HG03520 (cell line): ENCODE measurements at regions not wholly inside any gene's neighbourhood (a gene's known extent, or its start where the extent isn't known, plus 50 kb on each side); places are given as distances from the start of the nearest gene placed in this dataset.

Experiments
- ATAC-seq: cut with Tn5 transposase; IDR thresholded peaks from one replicate; pipeline ENCODE4 v1.9.1; 2021; ENCODE audit warnings: mild to moderate bottlenecking, moderate library complexity; ENCODE audit not compliant: unreplicated experiment

GRCh38 chr7:21028186-21028585 lies 241.5 kb upstream of the SP8 start:
- no peak for ATAC-seq

DNA sequence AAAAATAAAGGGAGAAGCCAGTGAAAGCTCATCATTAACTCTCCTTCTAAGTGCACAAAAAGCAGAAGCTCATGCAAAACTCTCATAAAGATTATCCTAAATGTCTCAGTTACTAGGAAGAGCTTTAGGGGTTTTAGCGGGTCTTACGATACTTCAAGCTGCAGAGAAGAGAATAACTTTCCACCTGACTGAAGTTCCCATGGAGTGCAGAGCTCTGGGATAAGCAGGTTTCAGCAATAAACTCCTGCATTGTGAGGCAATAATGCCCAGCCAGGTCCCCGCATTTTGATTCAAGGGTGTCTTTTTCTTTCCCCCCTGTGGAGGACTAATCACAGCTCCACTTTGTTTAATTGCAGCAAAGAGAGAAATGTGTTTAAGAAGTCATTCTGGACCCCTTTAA lies 241.9 kb upstream of the SP8 start:
- no peak for ATAC-seq

- ATAC-seq = no peak
Observed at GRCh38 chr7:21029006-21029405, 242.3 kb upstream of the SP8 start.

GRCh38 chr7:21030237-21030871 lies 243.7 kb upstream of the SP8 start:
- ATAC-seq = no peak

DNA sequence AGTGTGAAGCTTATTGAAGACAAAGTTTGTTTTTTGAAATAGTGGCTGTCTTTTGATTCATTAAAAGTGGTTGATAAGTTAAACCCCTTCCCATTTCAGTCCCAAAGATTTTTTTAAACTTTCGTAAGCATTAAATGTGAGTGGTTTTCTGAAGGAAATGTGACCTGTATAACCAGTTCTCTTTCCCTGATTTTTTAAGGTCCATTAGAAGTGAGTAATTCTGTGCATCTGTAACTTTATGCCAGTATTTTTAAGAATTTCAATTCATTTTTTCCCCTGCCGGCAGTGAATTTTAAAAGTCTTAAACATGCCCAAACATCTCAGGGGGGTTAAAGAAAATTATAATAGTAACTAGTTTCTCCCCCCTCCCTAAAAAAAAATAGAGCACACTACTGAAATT lies 254.6 kb upstream of the SP8 start:
- ATAC-seq = no peak

GRCh38 chr7:21041666-21042065 lies 255.0 kb upstream of the SP8 start:
- no peak for ATAC-seq

DNA sequence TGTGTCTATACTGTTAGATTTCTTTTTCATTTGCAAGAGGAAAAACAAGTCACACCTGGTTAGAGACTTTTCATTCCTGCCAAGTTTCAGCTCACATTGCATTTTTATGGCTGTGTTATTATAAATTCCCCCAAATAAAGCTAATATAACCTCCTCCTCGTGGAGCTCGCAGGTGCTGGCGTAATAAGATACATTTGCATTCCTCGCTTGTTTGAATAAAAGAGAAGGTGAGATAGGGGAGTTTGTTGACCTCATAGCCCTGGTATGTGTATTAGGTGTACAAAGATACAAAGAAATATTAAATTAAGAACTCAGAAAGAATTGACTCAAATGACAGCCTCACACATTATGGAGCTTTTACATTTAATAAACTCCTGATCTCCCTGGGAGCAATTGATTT lies 257.7 kb upstream of the SP8 start:
- ATAC-seq = no peak

DNA sequence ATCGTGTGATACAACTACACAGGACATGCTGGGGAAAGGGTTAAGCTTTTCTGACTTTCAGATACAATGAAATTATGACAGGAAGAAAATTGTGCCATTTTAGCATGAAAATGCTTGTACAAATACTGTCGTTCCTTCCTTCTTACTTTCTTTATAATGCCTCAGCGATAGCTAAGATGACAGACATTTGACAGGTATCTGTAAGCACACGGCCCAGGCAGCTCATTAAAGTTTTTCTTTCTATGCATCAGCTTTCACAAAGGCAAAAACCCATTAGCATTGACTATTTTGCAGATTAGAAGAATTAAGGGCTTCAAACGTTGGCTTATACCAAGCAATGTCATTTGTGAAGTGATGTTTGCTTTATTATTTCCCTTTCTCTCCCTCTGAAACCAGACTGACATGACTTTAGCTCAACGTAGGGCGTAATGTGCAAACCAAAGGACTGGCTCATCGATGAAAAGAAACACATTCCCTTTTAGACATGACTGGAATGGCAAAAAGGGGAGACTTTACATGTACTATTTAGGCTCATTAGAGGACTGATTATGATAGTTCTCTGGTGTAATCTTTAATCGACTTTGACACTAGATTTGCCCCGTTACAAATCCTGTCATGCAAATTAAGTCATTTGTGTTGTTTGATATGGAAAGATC lies 258.4 kb upstream of the SP8 start:
- no peak for ATAC-seq

DNA sequence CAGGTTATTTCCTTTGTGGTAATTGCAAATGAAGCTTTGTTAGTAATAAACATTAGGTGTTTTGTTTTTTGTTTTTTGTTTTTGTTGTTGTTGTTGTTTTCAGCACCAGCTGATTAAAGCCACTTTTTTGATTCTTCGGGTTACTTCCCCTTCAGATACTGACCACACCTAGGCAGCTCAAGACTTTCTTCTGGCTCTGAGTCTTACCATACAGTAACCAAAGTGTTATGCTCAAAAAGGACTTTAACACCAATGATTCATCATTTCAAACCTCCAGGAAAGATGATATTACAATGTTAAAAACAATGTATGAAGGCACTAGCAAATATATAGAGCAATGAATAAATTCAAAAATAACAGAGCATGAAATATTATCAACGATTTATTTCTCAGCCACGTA lies 265.2 kb upstream of the SP8 start:
- ATAC-seq = no peak

DNA sequence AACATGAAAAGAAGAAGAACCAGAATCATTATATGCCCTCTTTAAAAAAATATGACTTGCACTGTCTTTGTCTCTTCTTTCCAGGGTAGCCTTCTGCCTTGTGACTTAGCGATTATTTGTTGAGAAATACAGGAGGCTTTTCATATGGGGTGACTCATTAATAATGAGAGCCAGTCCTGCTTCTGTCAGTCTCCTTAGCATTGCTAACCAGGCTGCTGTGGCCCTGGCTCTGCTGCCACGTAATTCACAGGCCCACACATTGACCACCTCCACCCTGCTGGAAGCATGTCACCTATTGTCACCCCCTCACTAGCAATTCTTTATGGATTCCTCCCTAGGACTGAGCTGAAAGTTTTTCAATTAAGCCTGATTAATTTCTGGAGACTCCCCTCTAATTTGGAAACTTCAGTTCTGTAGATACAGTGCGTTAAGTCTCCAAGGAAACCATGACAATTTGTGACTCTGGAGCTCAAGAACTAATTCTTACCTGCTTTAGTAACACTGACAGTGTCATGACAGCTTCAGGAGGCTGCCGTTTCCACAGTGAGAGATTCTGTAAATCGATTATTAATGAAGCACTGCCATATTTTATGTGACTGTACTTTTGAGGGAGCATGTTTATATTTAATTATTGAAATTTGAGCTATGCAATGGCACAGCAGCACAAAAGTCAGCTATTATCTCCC lies 267.9 kb upstream of the SP8 start:
- ATAC-seq = no peak

DNA sequence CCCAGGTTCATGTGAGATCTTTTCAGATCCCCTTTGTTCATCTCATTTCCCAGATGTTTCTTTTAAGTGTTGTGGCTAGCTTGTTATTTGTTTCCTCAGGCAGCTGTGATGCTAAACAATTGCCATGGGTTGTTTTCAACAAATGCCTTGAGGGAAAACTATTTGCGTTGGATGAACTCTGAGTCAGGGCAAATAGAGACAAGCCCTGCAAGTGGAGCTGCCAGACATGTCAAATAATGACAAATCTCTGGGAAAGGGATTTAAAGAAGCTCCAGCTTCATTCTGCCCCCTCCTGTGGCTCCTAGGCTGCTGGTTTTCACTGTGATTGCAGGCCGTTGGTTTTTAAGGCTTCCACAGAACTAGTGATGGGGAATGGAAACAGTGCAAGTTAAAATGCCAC lies 272.4 kb upstream of the SP8 start:
- ATAC-seq = no peak

DNA sequence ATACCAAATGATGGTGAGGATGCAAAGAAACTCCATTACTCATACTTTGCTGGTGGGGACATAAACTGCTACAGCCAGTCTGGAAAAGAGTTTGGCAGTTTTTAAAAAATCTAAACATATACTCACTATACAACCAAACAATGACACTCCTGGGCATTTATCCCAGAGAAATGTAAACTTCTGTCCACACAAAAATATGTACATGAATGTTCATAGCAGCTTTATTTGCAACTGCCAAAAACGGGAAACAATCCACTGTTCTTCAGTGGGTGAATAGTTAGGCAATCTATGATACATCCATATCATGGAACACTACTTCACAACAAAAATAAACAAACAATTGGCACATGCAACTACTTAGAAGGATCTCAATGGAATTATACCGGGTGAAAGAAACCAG lies 276.4 kb upstream of the SP8 start:
- no peak for ATAC-seq

DNA sequence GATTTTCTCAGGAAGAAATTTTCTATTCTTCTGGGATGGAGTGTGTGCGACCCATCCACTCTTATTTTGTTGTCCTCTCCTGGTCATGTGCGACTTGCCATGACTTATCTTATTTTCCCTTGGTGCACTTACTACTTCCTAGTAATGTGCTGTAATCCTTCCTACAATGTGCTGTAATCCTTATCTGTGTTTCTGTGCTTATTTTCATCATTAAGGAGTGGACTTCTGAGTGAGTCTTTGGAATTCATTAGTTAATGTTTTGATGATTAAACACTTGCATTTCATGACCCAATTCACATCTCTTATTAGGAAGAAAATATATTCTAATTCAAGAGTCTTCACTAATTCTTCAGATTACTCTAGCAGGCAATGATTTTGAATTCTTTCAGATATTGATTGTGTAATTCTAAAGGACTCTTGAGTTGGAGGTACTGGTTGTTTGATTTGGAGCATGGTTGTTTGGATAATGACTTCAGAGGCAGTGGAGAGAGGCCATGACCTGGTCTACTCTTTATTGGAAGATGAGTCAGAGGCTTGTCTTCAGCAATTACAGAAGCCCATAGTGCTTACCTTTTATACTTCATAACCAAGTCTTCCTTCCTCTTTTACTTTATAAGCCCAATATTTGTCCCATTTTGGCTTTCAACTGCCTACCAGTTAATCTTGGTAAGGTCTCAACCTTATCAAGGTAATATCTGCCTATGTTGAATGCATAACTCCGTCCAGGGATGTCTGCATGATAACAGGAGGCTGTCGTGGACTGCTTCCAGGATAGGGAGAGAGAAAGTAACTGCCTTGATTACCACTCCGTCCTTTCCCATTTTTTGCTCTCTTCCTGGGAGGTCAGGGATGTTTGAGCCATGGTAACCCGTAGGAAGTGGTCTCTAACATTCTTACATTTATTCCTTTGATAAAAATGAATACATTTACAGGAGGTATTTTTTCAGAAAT lies 278.3 kb upstream of the SP8 start:
- ATAC-seq = no peak

DNA sequence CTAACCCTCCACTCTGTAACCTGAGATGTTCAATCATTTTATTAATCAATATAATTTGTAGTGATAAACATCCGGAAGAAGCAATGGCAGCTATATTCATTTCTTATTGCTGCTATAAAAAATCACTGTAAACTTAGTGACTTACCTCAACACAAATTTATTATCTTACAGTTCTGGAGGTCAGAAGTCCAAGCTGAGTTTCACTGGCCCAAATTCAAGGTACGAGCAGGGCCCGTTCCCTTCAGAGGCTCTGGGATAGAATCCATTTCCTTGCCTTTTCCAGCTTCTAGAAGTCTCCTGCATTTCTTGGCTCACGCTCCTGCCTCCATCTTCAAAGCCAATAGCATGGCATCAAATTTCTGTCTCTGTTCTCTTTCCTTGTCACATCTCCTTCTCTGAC lies 279.5 kb upstream of the SP8 start:
- ATAC-seq = no peak

DNA sequence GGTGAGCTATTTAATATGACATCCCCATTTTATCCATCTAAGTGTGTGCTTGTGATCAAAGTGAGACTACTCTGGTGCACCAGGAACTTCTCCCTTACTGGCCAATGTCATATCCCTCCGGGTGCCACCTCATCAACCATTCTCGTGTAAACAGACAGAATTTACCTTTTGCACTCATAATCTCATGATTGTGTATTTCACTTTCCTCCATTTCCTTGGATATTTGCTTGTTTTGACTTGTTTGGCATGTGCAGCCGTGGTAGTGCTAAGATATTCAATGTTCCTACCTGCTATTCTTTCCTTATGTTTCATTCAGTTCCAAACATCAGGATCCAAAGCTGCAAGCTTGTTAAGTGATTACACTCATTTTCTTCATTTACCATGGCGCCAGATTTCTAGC lies 280.5 kb upstream of the SP8 start:
- ATAC-seq = no peak

DNA sequence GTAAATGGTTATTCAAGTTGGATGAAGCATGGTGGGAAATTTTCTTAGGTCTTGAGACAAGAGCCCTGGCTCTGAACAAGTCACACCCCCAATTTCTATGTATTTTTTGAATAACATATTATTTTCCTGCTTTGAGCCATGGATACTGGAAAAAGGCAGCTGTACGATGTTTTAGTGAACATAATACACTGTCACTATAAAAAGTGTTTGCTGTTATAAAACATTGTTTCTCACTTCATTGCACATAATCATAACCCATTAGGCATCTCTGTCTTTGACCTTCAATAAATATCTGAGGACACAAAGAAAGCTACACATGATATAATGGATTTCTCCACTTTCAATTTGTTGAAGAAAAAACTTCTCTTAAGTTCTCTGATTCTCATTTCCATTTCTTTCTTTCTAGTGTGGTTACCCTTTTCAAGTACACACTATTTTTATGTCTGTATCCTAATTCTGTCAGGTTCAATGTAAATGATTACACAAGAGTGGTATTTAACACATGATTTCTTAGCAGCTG lies 283.9 kb upstream of the SP8 start:
- no peak for ATAC-seq

- peak; percentile 69 for ATAC-seq
Observed at GRCh38 chr7:21071561-21072501, 285.1 kb upstream of the SP8 start.

DNA sequence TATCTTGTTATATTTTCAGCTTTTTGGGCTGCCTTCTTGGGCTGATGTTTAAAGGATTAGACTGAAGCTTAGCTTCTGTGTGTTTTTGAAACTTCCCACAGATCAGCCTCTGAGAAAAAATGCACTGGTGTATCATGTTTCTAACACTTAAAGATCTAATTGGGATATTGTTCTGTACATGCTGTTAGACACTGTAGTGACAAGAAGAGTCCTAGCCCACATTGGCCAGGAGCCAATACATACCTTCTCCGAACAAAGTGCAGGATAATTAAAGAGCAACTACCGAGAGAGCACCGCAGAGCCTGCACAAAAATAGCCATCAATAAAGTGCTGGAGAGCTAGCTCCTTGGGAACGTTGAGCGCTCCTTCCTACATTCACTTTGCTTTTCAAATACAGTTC lies 289.4 kb upstream of the SP8 start:
- no peak for ATAC-seq

- ATAC-seq = no peak
Observed at GRCh38 chr7:21076574-21076973, 289.9 kb upstream of the SP8 start.

DNA sequence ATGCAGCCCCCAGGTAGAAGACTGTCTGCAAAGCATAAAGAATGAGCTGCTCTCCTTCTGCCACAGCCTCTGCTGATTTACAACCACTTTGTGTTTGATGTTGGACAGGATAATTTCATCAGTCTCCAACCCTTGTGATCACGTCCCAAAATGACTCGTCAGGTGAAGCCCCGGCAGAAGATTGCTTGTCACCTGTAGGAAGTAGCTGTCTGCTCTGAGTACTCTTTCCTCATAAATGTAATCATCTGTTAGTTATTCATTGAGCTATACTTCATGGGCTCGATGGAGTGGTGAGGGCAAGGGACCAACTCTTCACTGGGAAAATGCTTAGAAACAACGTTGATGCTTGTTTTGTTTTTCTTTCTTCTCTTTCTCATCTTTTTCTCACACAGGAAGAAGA lies 290.9 kb upstream of the SP8 start:
- ATAC-seq = no peak
